Vagina (tissue), 2 donors: ENCODE measurements at regions not wholly inside any gene's neighbourhood (a gene's known extent, or its start where the extent isn't known, plus 50 kb on each side); places are given as distances from the start of the nearest gene placed in this dataset.

Experiments
- DNase-seq, 2 donors: peaks; one replicate each; pipeline ENCODE4 v3.0.0-alpha.2; 2017; ENCODE audit errors: extremely low spot score in 2 of 2
- H3K27ac ChIP-seq: fragments of 200-600 bp; sonication (generic); one replicate; pipeline ENCODE4 v1.5.1; 2019
- H3K27me3 ChIP-seq: fragments of 200-600 bp; sonication (generic); one replicate; pipeline ENCODE4 v1.5.1; 2019
- H3K36me3 ChIP-seq, 2 donors: fragments of 200-600 bp; sonication (generic); one replicate each; pipeline ENCODE4 v1.5.1; 2017 to 2019
- H3K4me1 ChIP-seq: fragments of 200-600 bp; sonication (generic); one replicate; pipeline ENCODE4 v1.5.1; 2019
- H3K4me3 ChIP-seq, 2 donors: fragments of 200-600 bp; sonication (generic); 1 replicate in 1 of 2; 2 replicates in 1 of 2; pipeline ENCODE4 v1.5.1; 2016 to 2019
- H3K9me3 ChIP-seq: fragments of 200-600 bp; sonication (generic); one replicate; pipeline ENCODE4 v1.5.1; 2019
- CTCF ChIP-seq, 3 experiments: fragments of 450-650 bp in 2 of 3; fragments of 200-600 bp in 1 of 3; sonication (generic) in 1 of 3; IDR thresholded peaks; one replicate each; pipeline ENCODE4 v1.5.1; 2017 to 2019; ENCODE audit warnings: antibody characterized with exemption in 3 of 3, mild to moderate bottlenecking in 2 of 3, moderate library complexity in 2 of 3
- POLR2A ChIP-seq, 2 donors: fragments of 450-650 bp; IDR thresholded peaks; one replicate each; pipeline ENCODE4 v1.6.1; 2017; ENCODE audit warnings: antibody characterized with exemption in 2 of 2, mild to moderate bottlenecking in 2 of 2, moderate library complexity in 2 of 2
- POLR2AphosphoS5 ChIP-seq, 2 donors: sonication (generic); formaldehyde crosslinking; IDR thresholded peaks; one replicate each; pipeline ENCODE4 v1.9.0; 2017; ENCODE audit warnings: antibody characterized with exemption in 2 of 2, mild to moderate bottlenecking in 2 of 2, low read depth in 1 of 2; ENCODE audit not compliant: insufficient read depth in 1 of 2
- intact Hi-C: fragments of 100-400 bp; cut with DNase I; formaldehyde crosslinking; loops from one replicate; pipeline ENCODE4 v1.15.1; 2023

GRCh38 chr10:78886129-78886528 is 182.6 kb upstream of the ZMIZ1 start:
- H3K4me1 ChIP-seq, result no peaks in the 10 kb centered on the region
- H3K27me3 ChIP-seq, result no peaks in the 10 kb centered on the region
- no peak for DNase-seq
- TF ChIP-seq CTCF (IDR thresholded peaks at IDR 0.05) (no peak), POLR2A (IDR thresholded peaks at IDR 0.05) (no peak), POLR2AphosphoS5 (IDR thresholded peaks at IDR 0.05; ENCODE audit: insufficient read depth in 1 of 2, low read depth in 1 of 2) (no peak)
- H3K36me3 ChIP-seq, result no peaks in the 10 kb centered on the region
- no peak overlapping the region for H3K4me3 ChIP-seq
- H3K27ac ChIP-seq, result no peak overlapping the region
- H3K9me3 ChIP-seq, result no peaks in the 10 kb centered on the region
- intact Hi-C loops, result loop anchor here (2.0 kb wide), 1 partner anchor 17 kb away; no protein-coding TSS in a partner anchor

GRCh38 chr10:78889536-78890063 is 179.2 kb upstream of the ZMIZ1 start:
- Histone ChIP-seq H3K4me1 (no peaks in the 10 kb centered on the region), H3K27me3 (no peaks in the 10 kb centered on the region), H3K36me3 (no peaks in the 10 kb centered on the region), H3K27ac (no peak overlapping the region), H3K4me3 (no peak overlapping the region), H3K9me3 (no peaks in the 10 kb centered on the region)
- no peak for DNase-seq
- intact Hi-C loops, result no loop called here
- no peak for TF ChIP-seq CTCF (IDR thresholded peaks at IDR 0.05)
- TF ChIP-seq POLR2AphosphoS5 (IDR thresholded peaks at IDR 0.05; ENCODE audit: insufficient read depth in 1 of 2, low read depth in 1 of 2), result no peak
- no peak for TF ChIP-seq POLR2A (IDR thresholded peaks at IDR 0.05)

GRCh38 chr10:78890506-78890905 is 178.3 kb upstream of the ZMIZ1 start:
- Histone ChIP-seq H3K4me3 (no peak overlapping the region), H3K9me3 (no peaks in the 10 kb centered on the region), H3K27me3 (no peaks in the 10 kb centered on the region), H3K36me3 (no peaks in the 10 kb centered on the region), H3K4me1 (no peaks in the 10 kb centered on the region), H3K27ac (no peak overlapping the region)
- intact Hi-C loops, result no loop called here
- DNase-seq, result peak in 1 of 2 donors; percentile 49
- no peak for TF ChIP-seq POLR2A (IDR thresholded peaks at IDR 0.05)
- no peak for TF ChIP-seq POLR2AphosphoS5 (IDR thresholded peaks at IDR 0.05; ENCODE audit: insufficient read depth in 1 of 2, low read depth in 1 of 2)
- TF ChIP-seq CTCF (IDR thresholded peaks at IDR 0.05), result no peak

- Histone ChIP-seq H3K9me3 (no peaks in the 10 kb centered on the region), H3K4me3 (no peak overlapping the region), H3K27ac (no peak overlapping the region), H3K27me3 (no peaks in the 10 kb centered on the region), H3K36me3 (no peaks in the 10 kb centered on the region), H3K4me1 (no peaks in the 10 kb centered on the region)
- intact Hi-C loops, result no loop called here
- no peak for DNase-seq
- TF ChIP-seq POLR2AphosphoS5 (IDR thresholded peaks at IDR 0.05; ENCODE audit: insufficient read depth in 1 of 2, low read depth in 1 of 2) (no peak), CTCF (IDR thresholded peaks at IDR 0.05) (no peak), POLR2A (IDR thresholded peaks at IDR 0.05) (no peak)
These were observed 177.0 kb upstream of the ZMIZ1 start for GRCh38 chr10:78891741-78892140.

GRCh38 chr10:78892338-78893176 is 176.2 kb upstream of the ZMIZ1 start:
- H3K9me3 ChIP-seq, result no peaks in the 10 kb centered on the region
- no peaks in the 10 kb centered on the region for H3K27me3 ChIP-seq
- no peak overlapping the region for H3K4me3 ChIP-seq
- TF ChIP-seq POLR2AphosphoS5 (IDR thresholded peaks at IDR 0.05; ENCODE audit: insufficient read depth in 1 of 2, low read depth in 1 of 2), result no peak
- no peak for TF ChIP-seq POLR2A (IDR thresholded peaks at IDR 0.05)
- no peak for TF ChIP-seq CTCF (IDR thresholded peaks at IDR 0.05)
- intact Hi-C loops, result no loop called here
- H3K27ac ChIP-seq, result no peak overlapping the region
- H3K4me1 ChIP-seq, result no peaks in the 10 kb centered on the region
- DNase-seq, result peak in 1 of 2 donors; percentile 74
- H3K36me3 ChIP-seq, result no peaks in the 10 kb centered on the region
